A549 (cell line): ENCODE measurements at regions not wholly inside any gene's neighbourhood (a gene's known extent, or its start where the extent isn't known, plus 50 kb on each side); places are given as distances from the start of the nearest gene placed in this dataset.
A peak's percentile ranks its signal among the peaks of the same experiment; 100 is the strongest.

Experiments used
- ATAC-seq, 2 experiments: fragments of 200-7000 bp in 1 of 2; fragments of >200 bp in 1 of 2; cut with Nextera tagmentation in 1 of 2; cut with Tn5 transposase in 1 of 2; 3 replicates each; pipeline versions ENCODE4 v1.8.0 to v1.9.1; 2018 to 2020; ENCODE audit warnings: mild to moderate bottlenecking in 1 of 2, moderate library complexity in 1 of 2
- CTCF ChIA-PET: fragments of 300-600 bp; sonication (Branson Sonifier 250); formaldehyde crosslinking; extraction: SDS; loops from one replicate; lab custom pipeline; 2021; ENCODE audit warnings: antibody characterized with exemption, inconsistent platforms; lab: Yijun Ruan, JAX
- POLR2A ChIA-PET: fragments of 350-600 bp; formaldehyde crosslinking; extraction: SDS; loops from one replicate; lab custom pipeline; 2021; ENCODE audit warnings: antibody characterized with exemption, inconsistent platforms; lab: Yijun Ruan, JAX
- DNase-seq, 2 experiments: peaks; one replicate each; pipeline versions ENCODE4 v3.0.0 to v3.0.0-alpha.2; 2011 to 2016; ENCODE audit warnings: low read depth in 1 of 2, low spot score in 1 of 2
- FAIRE-seq: peaks from 2 replicates; lab custom pipeline; 2011; peaks lifted over from hg19 to GRCh38; lab: Jason Lieb, UNC
- H3K27ac ChIP-seq, 2 experiments: fragments of >200 bp; sonication (Bioruptor Twin); formaldehyde crosslinking; 3 replicates each; pipeline ENCODE4 v1.5.1; 2016 to 2017
- H3K4me1 ChIP-seq: fragments of >200 bp; sonication (Bioruptor Twin); formaldehyde crosslinking; 3 replicates; pipeline ENCODE4 v1.6.1; 2016
- H3K4me2 ChIP-seq: fragments of >200 bp; sonication (Bioruptor Twin); formaldehyde crosslinking; 3 replicates; pipeline ENCODE4 v1.6.1; 2016
- H3K4me3 ChIP-seq: fragments of >200 bp; sonication (Bioruptor Twin); formaldehyde crosslinking; 3 replicates; pipeline ENCODE4 v1.5.1; 2016
- H3K9me3 ChIP-seq: fragments of >200 bp; sonication (Bioruptor Twin); formaldehyde crosslinking; 3 replicates; pipeline ENCODE4 v1.6.1; 2016
- CBX8 ChIP-seq: fragments of 200-600 bp; sonication (generic); IDR thresholded peaks from 2 replicates; pipeline ENCODE4 v1.6.1; 2016
- CEBPB ChIP-seq, 2 experiments: fragments of >200 bp in 1 of 2; sonication (Bioruptor Twin) in 1 of 2; formaldehyde crosslinking in 1 of 2; IDR thresholded peaks; 2 replicates each; pipeline ENCODE4 v1.6.1; 2012 to 2016
- EHF ChIP-seq: fragments of 250-450 bp; sonication (Bioruptor Pico); IDR thresholded peaks from 2 replicates; pipeline ENCODE4 v1.5.0; 2020; ENCODE audit warnings: mild to moderate bottlenecking
- EHMT2 ChIP-seq: fragments of 200-600 bp; sonication (generic); IDR thresholded peaks from 2 replicates; pipeline ENCODE4 v1.6.1; 2016; ENCODE audit warnings: antibody characterized with exemption, low read depth, mild to moderate bottlenecking, moderate library complexity
- EP300 ChIP-seq, 2 experiments: fragments of >200 bp; sonication (Bioruptor Twin); formaldehyde crosslinking; IDR thresholded peaks; 2 replicates in 1 of 2; 3 replicates in 1 of 2; pipeline ENCODE4 v1.6.1; 2016 to 2017
- ESRRA ChIP-seq: fragments of 150-350 bp; IDR thresholded peaks from 2 replicates; pipeline ENCODE4 v1.6.1; 2014; ENCODE audit warnings: mild to moderate bottlenecking, low read length, borderline replicate concordance
- FOSB ChIP-seq: fragments of 250-450 bp; sonication (Bioruptor Pico); IDR thresholded peaks from 2 replicates; pipeline ENCODE4 v1.5.0; 2020; ENCODE audit warnings: mild to moderate bottlenecking, moderate library complexity
- FOSL2 ChIP-seq, 2 experiments: fragments of 450-650 bp in 1 of 2; fragments of >200 bp in 1 of 2; sonication (Bioruptor Twin) in 1 of 2; formaldehyde crosslinking; IDR thresholded peaks; 2 replicates each; pipeline versions ENCODE4 v1.5.0 to v1.6.1; 2016 to 2020; ENCODE audit warnings: mild to moderate bottlenecking in 1 of 2, moderate library complexity in 1 of 2
- FOXS1 ChIP-seq: fragments of 250-450 bp; sonication (Bioruptor Pico); IDR thresholded peaks from 2 replicates; pipeline ENCODE4 v1.5.0; 2020; ENCODE audit warnings: mild to moderate bottlenecking, moderate library complexity
- HEYL ChIP-seq: fragments of 250-450 bp; sonication (Bioruptor Pico); IDR thresholded peaks from 2 replicates; pipeline ENCODE4 v1.8.0; 2021; ENCODE audit warnings: mild to moderate bottlenecking, moderate library complexity
- HOXB13 ChIP-seq: fragments of 250-450 bp; sonication (Bioruptor Pico); IDR thresholded peaks from 2 replicates; pipeline ENCODE4 v1.5.0; 2020; ENCODE audit warnings: low read depth, mild to moderate bottlenecking, moderate library complexity
- HOXB5 ChIP-seq: fragments of 250-450 bp; sonication (Bioruptor Pico); IDR thresholded peaks from 2 replicates; pipeline ENCODE4 v1.5.0; 2020; ENCODE audit warnings: mild to moderate bottlenecking, moderate library complexity
- JUNB ChIP-seq: fragments of >200 bp; sonication (Bioruptor Twin); formaldehyde crosslinking; IDR thresholded peaks from 2 replicates; pipeline ENCODE4 v1.6.1; 2016
- KDM5A ChIP-seq: fragments of 200-600 bp; sonication (generic); IDR thresholded peaks from 2 replicates; pipeline ENCODE4 v1.6.1; 2016; ENCODE audit warnings: antibody characterized with exemption, mild to moderate bottlenecking
- MAFK ChIP-seq: fragments of 450-650 bp; IDR thresholded peaks from 2 replicates; pipeline ENCODE4 v1.6.1; 2014; ENCODE audit not compliant: partially characterized antibody
- NFE2L2 ChIP-seq: fragments of 150-350 bp; conservative IDR thresholded peaks from 2 replicates; pipeline ENCODE4 v1.6.1; 2014; ENCODE audit warnings: low read length
- RAD21 ChIP-seq, 2 experiments: fragments of >200 bp in 1 of 2; sonication (Bioruptor Twin) in 1 of 2; formaldehyde crosslinking in 1 of 2; IDR thresholded peaks in 1 of 2; conservative IDR thresholded peaks in 1 of 2; 2 replicates in 1 of 2; 3 replicates in 1 of 2; pipeline ENCODE4 v1.6.1; 2012 to 2018; ENCODE audit warnings: inconsistent platforms in 1 of 2
- RCOR1 ChIP-seq: fragments of 150-350 bp; IDR thresholded peaks from 2 replicates; pipeline ENCODE4 v1.6.1; 2014; ENCODE audit warnings: antibody characterized with exemption, low read length, low read depth
- RFX5 ChIP-seq: fragments of 450-650 bp; IDR thresholded peaks from 2 replicates; pipeline ENCODE4 v1.7.1; 2014; ENCODE audit warnings: antibody characterized with exemption, mild to moderate bottlenecking, moderate library complexity
- SMC3 ChIP-seq: fragments of >200 bp; sonication (Bioruptor Twin); formaldehyde crosslinking; IDR thresholded peaks from 3 replicates; pipeline ENCODE4 v1.6.1; 2018; ENCODE audit warnings: inconsistent platforms
- TFCP2L1 ChIP-seq: fragments of 250-450 bp; sonication (Bioruptor Pico); IDR thresholded peaks from 2 replicates; pipeline ENCODE4 v1.5.0; 2021; ENCODE audit warnings: mild to moderate bottlenecking
- ZC3H11A ChIP-seq: fragments of 450-650 bp; IDR thresholded peaks from 2 replicates; pipeline ENCODE4 v1.6.1; 2014; ENCODE audit warnings: antibody characterized with exemption, mild to moderate bottlenecking
- ZFP36 ChIP-seq: fragments of 450-650 bp; IDR thresholded peaks from 2 replicates; pipeline ENCODE4 v1.6.1; 2014; ENCODE audit warnings: borderline replicate concordance; ENCODE audit not compliant: partially characterized antibody
- ZNF302 ChIP-seq: fragments of 250-450 bp; sonication (Bioruptor Pico); IDR thresholded peaks from 2 replicates; pipeline ENCODE4 v1.9.0; 2021; ENCODE audit warnings: inconsistent platforms, mild to moderate bottlenecking, moderate library complexity
- ZSCAN20 ChIP-seq: fragments of 250-450 bp; sonication (Bioruptor Pico); IDR thresholded peaks from 2 replicates; pipeline ENCODE4 v1.8.0; 2022; ENCODE audit warnings: mild to moderate bottlenecking, moderate library complexity
- WGBS: methylation state at CpG from one replicate; pipeline ENCODE4 v1.1.6; 2017; ENCODE audit errors: missing lambda C conversion rate; 5-methylcytosine and 5-hydroxymethylcytosine counted together
- TF ChIP-seq, protein P1 (sequence below): fragments of >200 bp; sonication (Bioruptor Twin); formaldehyde crosslinking; IDR thresholded peaks from 2 replicates; pipeline ENCODE4 v1.6.1; 2016
- TF ChIP-seq, protein P2 (sequence below): IDR thresholded peaks from 2 replicates; pipeline ENCODE4 v1.6.1; 2012; ENCODE audit warnings: low read depth, borderline replicate concordance
- TF ChIP-seq, protein P3 (sequence below): fragments of 450-650 bp; IDR thresholded peaks from 2 replicates; pipeline ENCODE4 v1.6.1; 2014; ENCODE audit warnings: antibody characterized with exemption

DNA sequence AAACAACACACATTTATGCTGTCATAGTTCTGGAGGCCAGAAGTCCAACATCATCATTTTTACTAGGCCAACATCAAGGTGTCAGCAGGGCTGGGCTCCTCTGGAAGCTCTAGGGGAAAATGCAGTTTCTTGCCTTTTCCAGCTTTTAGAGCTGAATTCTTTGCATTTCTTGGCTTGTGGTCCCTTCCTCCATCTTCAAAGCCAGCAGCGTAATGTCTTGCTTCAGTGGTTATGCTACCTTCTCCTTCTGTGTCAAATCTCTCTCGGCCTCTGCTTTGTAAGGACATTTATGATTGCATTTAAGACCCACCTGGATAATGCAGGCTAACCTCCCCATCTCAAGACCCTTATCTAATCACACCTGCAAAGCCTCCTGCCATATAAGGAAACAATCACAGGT, 66.5 kb upstream of the ANKRD1 start:
- no peak for FAIRE-seq
- no peak for TF ChIP-seq FOSB (CRISPR knock-in tag)
- TF ChIP-seq HOXB5, result no peak
- TF ChIP-seq ZC3H11A, result no peak
- TF ChIP-seq, protein P1, sequence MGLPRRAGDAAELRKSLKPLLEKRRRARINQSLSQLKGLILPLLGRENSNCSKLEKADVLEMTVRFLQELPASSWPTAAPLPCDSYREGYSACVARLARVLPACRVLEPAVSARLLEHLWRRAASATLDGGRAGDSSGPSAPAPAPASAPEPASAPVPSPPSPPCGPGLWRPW, result no peak
- DNase-seq, result no peak
- WGBS, result 89% methylated on average over 2 of the region's 2 CpGs
- no peak overlapping the region for H3K4me3 ChIP-seq
- POLR2A ChIA-PET, result no interaction called here
- CTCF ChIA-PET, result interaction anchor here (1.5 kb wide), 1 partner anchor 76 kb away, joined by 7 read pairs; no protein-coding TSS in a partner anchor
- ATAC-seq, result no peak
- no peak overlapping the region for H3K4me2 ChIP-seq
- no peak overlapping the region for H3K27ac ChIP-seq
- no peaks in the 10 kb centered on the region for H3K9me3 ChIP-seq
- no peaks in the 10 kb centered on the region for H3K4me1 ChIP-seq

DNA sequence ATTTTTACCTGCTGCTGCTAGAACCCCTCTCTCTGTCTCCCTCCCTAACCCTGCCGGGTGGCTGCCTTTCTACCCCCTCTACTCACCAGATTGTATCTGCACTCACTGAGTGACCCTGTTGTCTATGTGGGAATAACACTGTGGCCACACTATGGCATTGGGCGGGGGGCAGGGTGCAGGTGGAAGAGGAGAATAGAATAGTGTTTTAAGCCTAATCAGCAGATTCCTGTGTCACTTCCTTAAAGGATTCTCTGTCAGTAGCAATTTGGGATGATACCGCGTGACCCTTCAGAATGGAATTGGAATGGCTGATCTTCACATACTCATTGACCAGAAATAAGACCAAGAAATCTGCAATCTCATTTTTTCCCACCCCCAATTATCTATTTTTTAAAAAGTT, 67.1 kb upstream of the ANKRD1 start:
- Histone ChIP-seq H3K9me3 (no peaks in the 10 kb centered on the region), H3K4me2 (no peak overlapping the region), H3K4me1 (no peaks in the 10 kb centered on the region), H3K4me3 (no peak overlapping the region), H3K27ac (no peak overlapping the region)
- no peak for FAIRE-seq
- no peak for ATAC-seq
- POLR2A ChIA-PET, result no interaction called here
- no peak for DNase-seq
- WGBS, result 96% methylated on average over 3 of the region's 4 CpGs
- CTCF ChIA-PET, result interaction anchor here (1.4 to 1.5 kb wide), 2 partner anchors 18 to 76 kb away, joined by 3 to 5 read pairs; no protein-coding TSS in a partner anchor
- peak; percentile 79 for TF ChIP-seq MAFK
- TF ChIP-seq NFE2L2, result no peak
- no peak for TF ChIP-seq CBX8
- TF ChIP-seq HEYL, result no peak

DNA sequence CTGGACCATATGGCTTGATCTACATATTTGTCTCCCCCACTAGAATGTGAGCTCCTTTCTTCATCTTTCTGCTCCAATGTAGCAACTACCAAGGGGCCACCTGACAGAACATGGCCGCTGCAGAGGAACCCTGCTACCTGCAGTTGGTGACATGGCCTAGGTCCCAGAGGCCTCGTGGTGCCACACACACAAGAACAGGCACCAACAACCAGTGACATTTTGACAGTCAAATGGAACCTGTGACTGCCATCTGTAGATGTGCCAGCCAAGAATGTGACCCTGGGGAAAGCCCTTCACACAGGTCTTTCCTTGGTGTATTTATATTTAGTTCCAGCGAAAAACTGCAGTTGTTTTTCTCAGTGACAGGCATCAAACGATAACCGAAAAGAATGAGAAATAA, 67.9 kb upstream of the ANKRD1 start:
- no peaks in the 10 kb centered on the region for H3K9me3 ChIP-seq
- no peak for TF ChIP-seq ZSCAN20 (CRISPR knock-in tag)
- TF ChIP-seq TFCP2L1 (CRISPR knock-in tag), result no peak
- no peak for TF ChIP-seq FOXS1
- TF ChIP-seq, protein P2, sequence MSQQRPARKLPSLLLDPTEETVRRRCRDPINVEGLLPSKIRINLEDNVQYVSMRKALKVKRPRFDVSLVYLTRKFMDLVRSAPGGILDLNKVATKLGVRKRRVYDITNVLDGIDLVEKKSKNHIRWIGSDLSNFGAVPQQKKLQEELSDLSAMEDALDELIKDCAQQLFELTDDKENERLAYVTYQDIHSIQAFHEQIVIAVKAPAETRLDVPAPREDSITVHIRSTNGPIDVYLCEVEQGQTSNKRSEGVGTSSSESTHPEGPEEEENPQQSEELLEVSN, result no peak
- TF ChIP-seq EHMT2, result no peak
- no peak for TF ChIP-seq RAD21 (conservative IDR thresholded peaks at IDR 0.05 in 1 of 2, IDR thresholded peaks at IDR 0.05 in 1 of 2)
- TF ChIP-seq CEBPB (IDR thresholded peaks at IDR 0.05), result no peak
- TF ChIP-seq EHF, result no peak
- TF ChIP-seq ZFP36, result no peak
- no peak for TF ChIP-seq EP300 (IDR thresholded peaks at IDR 0.05)
- TF ChIP-seq RCOR1, result no peak
- TF ChIP-seq ZC3H11A, result no peak
- no peak for TF ChIP-seq ZNF302
- no peak for TF ChIP-seq FOSL2 (IDR thresholded peaks at IDR 0.05)
- TF ChIP-seq FOSL2 (CRISPR knock-in tag; IDR thresholded peaks at IDR 0.05), result no peak
- TF ChIP-seq SMC3, result no peak
- FAIRE-seq, result no peak
- H3K27ac ChIP-seq, result no peak overlapping the region
- ATAC-seq, result no peak
- no peak overlapping the region for H3K4me3 ChIP-seq
- WGBS, result 70% methylated on average over 5 of the region's 5 CpGs
- CTCF ChIA-PET, result interaction anchor here (1.4 to 1.5 kb wide), 2 partner anchors 17 to 77 kb away, joined by 3 to 5 read pairs; no protein-coding TSS in a partner anchor
- no peaks in the 10 kb centered on the region for H3K4me1 ChIP-seq
- H3K4me2 ChIP-seq, result no peak overlapping the region
- DNase-seq, result no peak
- POLR2A ChIA-PET, result no interaction called here

DNA sequence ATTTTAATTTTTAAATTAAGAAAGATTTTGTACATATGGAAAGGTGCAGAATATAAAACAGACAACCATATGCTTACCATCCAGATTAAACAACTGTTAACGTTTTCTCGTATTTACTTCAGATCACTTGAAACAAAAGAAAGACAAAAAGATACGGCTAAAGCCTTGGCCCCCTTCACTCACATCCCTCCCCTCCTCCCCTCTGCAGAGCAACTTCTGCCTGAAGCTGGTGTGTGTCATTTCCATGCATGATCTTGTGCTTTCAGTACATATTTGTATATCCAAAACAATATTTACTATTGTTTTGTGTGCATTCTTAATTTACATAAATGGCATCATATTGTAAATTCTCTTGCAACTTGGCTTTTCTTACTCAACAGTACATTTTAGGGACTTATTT, 68.5 kb upstream of the ANKRD1 start:
- POLR2A ChIA-PET, result no interaction called here
- H3K4me1 ChIP-seq, result no peaks in the 10 kb centered on the region
- TF ChIP-seq, protein P3, sequence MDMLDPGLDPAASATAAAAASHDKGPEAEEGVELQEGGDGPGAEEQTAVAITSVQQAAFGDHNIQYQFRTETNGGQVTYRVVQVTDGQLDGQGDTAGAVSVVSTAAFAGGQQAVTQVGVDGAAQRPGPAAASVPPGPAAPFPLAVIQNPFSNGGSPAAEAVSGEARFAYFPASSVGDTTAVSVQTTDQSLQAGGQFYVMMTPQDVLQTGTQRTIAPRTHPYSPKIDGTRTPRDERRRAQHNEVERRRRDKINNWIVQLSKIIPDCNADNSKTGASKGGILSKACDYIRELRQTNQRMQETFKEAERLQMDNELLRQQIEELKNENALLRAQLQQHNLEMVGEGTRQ, result no peak
- TF ChIP-seq HEYL (no peak), RFX5 (no peak), TFCP2L1 (CRISPR knock-in tag) (no peak), HOXB13 (CRISPR knock-in tag) (no peak), ESRRA (no peak), KDM5A (no peak), JUNB (no peak)
- no peak for DNase-seq
- no peak for FAIRE-seq
- no peak overlapping the region for H3K4me3 ChIP-seq
- no peak for ATAC-seq
- H3K4me2 ChIP-seq, result no peak overlapping the region
- no peaks in the 10 kb centered on the region for H3K9me3 ChIP-seq
- H3K27ac ChIP-seq, result no peak overlapping the region
- 95% methylated on average over 3 of the region's 3 CpGs for WGBS
- CTCF ChIA-PET, result interaction anchor here (1.4 to 1.5 kb wide), 3 partner anchors 16 to 78 kb away, joined by 3 to 5 read pairs (median 5); no protein-coding TSS in a partner anchor
